ENCODE measurements at regions not wholly inside any gene's neighbourhood (a gene's known extent, or its start where the extent isn't known, plus 50 kb on each side); places are given as distances from the start of the nearest gene placed in this dataset.

DNA sequence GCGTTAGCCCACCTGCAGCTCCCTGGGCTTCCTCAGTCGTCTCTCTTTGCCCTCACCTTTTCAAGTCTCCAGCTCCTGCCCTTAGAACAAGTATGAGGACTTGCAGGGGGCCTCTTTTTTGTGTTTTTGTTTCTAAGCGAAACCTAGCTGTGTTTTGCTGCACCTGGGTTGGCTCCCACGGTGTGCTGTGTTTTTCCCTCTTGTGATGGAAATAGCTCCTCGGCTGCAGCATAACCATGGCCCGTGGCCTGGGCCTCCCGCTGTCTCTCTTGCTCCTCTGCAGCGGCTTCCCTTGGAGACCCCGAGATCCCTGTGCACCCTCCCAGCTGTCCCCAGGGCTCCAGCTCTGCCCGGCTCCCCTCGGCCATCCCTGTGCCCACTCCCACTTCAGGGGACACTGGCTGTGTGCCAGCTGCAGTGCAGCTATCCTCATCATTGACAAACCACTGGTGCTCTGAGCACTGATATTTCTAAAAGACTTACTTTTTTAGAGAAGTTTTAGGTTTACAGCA lies 75.6 kb upstream of the TCERG1L start:
- Histone ChIP-seq H3K27me3 (replicated peaks; ENCODE audit: insufficient read depth, low read depth, low read length, poor library complexity) (peaks cover 2% of the 10 kb centered on the region), H3K4me3 (ENCODE audit: low read depth, low read length, poor library complexity, severe bottlenecking) (no peak overlapping the region), H3K36me3 (ENCODE audit: insufficient read depth, low read length, poor library complexity, severe bottlenecking) (no peaks in the 10 kb centered on the region), H3K4me1 (ENCODE audit: insufficient read depth, low read length, poor library complexity, severe bottlenecking) (no peaks in the 10 kb centered on the region), H3K9me3 (ENCODE audit: low read depth, low read length, poor library complexity, severe bottlenecking) (no peaks in the 10 kb centered on the region), H3K27ac (ENCODE audit: low read depth, low read length, poor library complexity, severe bottlenecking) (no peak overlapping the region)
- no peak for DNase-seq (ENCODE audit: low spot score)
- ChIA-PET POLR2A (ENCODE audit: low non-redundant PET) (interaction anchor here (0.6 kb wide), 1 partner anchor 954 kb away, joined by 6 read pairs; no protein-coding TSS in a partner anchor), CTCF (no interaction called here)
- BruUV-seq (replicated peaks), result no TSS peak
- intact Hi-C loops (cut with micrococcal nuclease; ENCODE audit: unreplicated experiment), result no loop called here
- TF ChIP-seq CTCF (conservative IDR thresholded peaks at IDR 0.05; ENCODE audit: low read depth, low read length) (no peak), EZH2 (IDR thresholded peaks at IDR 0.05; ENCODE audit: borderline replicate concordance, low read depth, low read length, poor library complexity, severe bottlenecking) (no peak)

DNA sequence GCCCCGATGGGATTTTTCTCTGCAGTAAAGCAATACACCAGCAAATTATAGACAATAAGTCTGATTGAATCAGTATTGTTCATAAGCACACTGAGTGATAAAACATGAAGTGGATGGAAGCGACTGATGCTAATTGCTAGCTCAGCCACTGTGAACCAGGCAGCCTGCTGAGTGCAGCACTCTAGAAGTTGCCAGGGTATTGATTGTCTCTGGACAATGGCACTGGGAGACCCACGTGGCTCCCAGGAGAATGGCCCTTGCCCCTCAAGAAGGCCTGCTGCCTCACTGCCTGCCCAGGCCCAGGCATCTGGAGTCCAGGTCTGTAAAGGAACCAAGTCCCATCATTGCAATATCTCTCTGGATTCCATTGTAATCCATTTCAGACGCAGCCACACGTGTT lies 80.4 kb upstream of the TCERG1L start:
- no peak for DNase-seq (ENCODE audit: low spot score)
- Histone ChIP-seq H3K36me3 (ENCODE audit: insufficient read depth, low read length, poor library complexity, severe bottlenecking) (no peaks in the 10 kb centered on the region), H3K27me3 (replicated peaks; ENCODE audit: insufficient read depth, low read depth, low read length, poor library complexity) (peaks cover 2% of the 10 kb centered on the region), H3K4me1 (ENCODE audit: insufficient read depth, low read length, poor library complexity, severe bottlenecking) (no peaks in the 10 kb centered on the region), H3K4me3 (ENCODE audit: low read depth, low read length, poor library complexity, severe bottlenecking) (no peak overlapping the region), H3K9me3 (ENCODE audit: low read depth, low read length, poor library complexity, severe bottlenecking) (no peaks in the 10 kb centered on the region), H3K27ac (ENCODE audit: low read depth, low read length, poor library complexity, severe bottlenecking) (no peak overlapping the region)
- BruUV-seq (replicated peaks), result no TSS peak
- intact Hi-C loops (cut with micrococcal nuclease; ENCODE audit: unreplicated experiment), result no loop called here
- POLR2A ChIA-PET (ENCODE audit: low non-redundant PET), result no interaction called here
- TF ChIP-seq EZH2 (IDR thresholded peaks at IDR 0.05; ENCODE audit: borderline replicate concordance, low read depth, low read length, poor library complexity, severe bottlenecking) (no peak), CTCF (conservative IDR thresholded peaks at IDR 0.05; ENCODE audit: low read depth, low read length) (no peak)
- CTCF ChIA-PET, result no interaction called here

GRCh38 chr10:131396121-131397050 lies 84.9 kb upstream of the TCERG1L start:
- no peaks in the 10 kb centered on the region for H3K4me1 ChIP-seq (ENCODE audit: insufficient read depth, low read length, poor library complexity, severe bottlenecking)
- no TSS peak for BruUV-seq (replicated peaks)
- H3K9me3 ChIP-seq (ENCODE audit: low read depth, low read length, poor library complexity, severe bottlenecking), result no peaks in the 10 kb centered on the region
- H3K27ac ChIP-seq (ENCODE audit: low read depth, low read length, poor library complexity, severe bottlenecking), result no peak overlapping the region
- no peak overlapping the region for H3K4me3 ChIP-seq (ENCODE audit: low read depth, low read length, poor library complexity, severe bottlenecking)
- intact Hi-C loops (cut with micrococcal nuclease; ENCODE audit: unreplicated experiment), result no loop called here
- ChIA-PET CTCF (no interaction called here), POLR2A (ENCODE audit: low non-redundant PET) (interaction anchor here (0.7 kb wide), 1 partner anchor 131 kb away, joined by 4 read pairs; no protein-coding TSS in a partner anchor)
- no peak for TF ChIP-seq EZH2 (IDR thresholded peaks at IDR 0.05; ENCODE audit: borderline replicate concordance, low read depth, low read length, poor library complexity, severe bottlenecking)
- TF ChIP-seq CTCF (conservative IDR thresholded peaks at IDR 0.05; ENCODE audit: low read depth, low read length), result peak; percentile 33; the same call in 1 of the 2 replicates
- no peaks in the 10 kb centered on the region for H3K27me3 ChIP-seq (replicated peaks; ENCODE audit: insufficient read depth, low read depth, low read length, poor library complexity)
- H3K36me3 ChIP-seq (ENCODE audit: insufficient read depth, low read length, poor library complexity, severe bottlenecking), result no peaks in the 10 kb centered on the region
- DNase-seq (ENCODE audit: low spot score), result no peak
